H9 (cell line): ENCODE measurements at regions not wholly inside any gene's neighbourhood (a gene's known extent, or its start where the extent isn't known, plus 50 kb on each side); places are given as distances from the start of the nearest gene placed in this dataset.

Source experiments
- DNase-seq: peaks from one replicate; pipeline ENCODE4 v3.0.0-alpha.2; 2017
- H2AFZ ChIP-seq: one replicate; pipeline ENCODE4 v1.6.1; 2013; ENCODE audit warnings: mild to moderate bottlenecking, low read length, control low read depth, moderate library complexity
- H2AK5ac ChIP-seq: 2 replicates; pipeline ENCODE4 v1.6.1; 2013; ENCODE audit warnings: low read length, control low read depth, mixed read lengths; ENCODE audit not compliant: insufficient read length
- H2BK120ac ChIP-seq: one replicate; pipeline ENCODE4 v1.6.1; 2013; ENCODE audit warnings: low read depth, mild to moderate bottlenecking, low read length, control low read depth, inconsistent platforms; ENCODE audit not compliant: poor library complexity, severe bottlenecking
- H2BK12ac ChIP-seq: 2 replicates; pipeline ENCODE4 v1.6.1; 2013; ENCODE audit warnings: low read length, control low read depth, mixed read lengths, low read depth; ENCODE audit not compliant: insufficient read length
- H2BK15ac ChIP-seq: 2 replicates; pipeline ENCODE4 v1.6.1; 2013; ENCODE audit warnings: low read depth, low read length, control low read depth
- H2BK20ac ChIP-seq: one replicate; pipeline ENCODE4 v1.6.1; 2013; ENCODE audit warnings: low read depth, mild to moderate bottlenecking, low read length, control low read depth, inconsistent platforms; ENCODE audit not compliant: poor library complexity, severe bottlenecking
- H2BK5ac ChIP-seq: 2 replicates; pipeline ENCODE4 v1.6.1; 2013; ENCODE audit warnings: low read length, control low read depth, mixed read lengths; ENCODE audit not compliant: insufficient read length
- H3K14ac ChIP-seq: 2 replicates; pipeline ENCODE4 v1.6.1; 2013; ENCODE audit warnings: low read length, control low read depth; ENCODE audit not compliant: insufficient read depth
- H3K18ac ChIP-seq: 2 replicates; pipeline ENCODE4 v1.6.1; 2013; ENCODE audit warnings: low read depth, mild to moderate bottlenecking, mixed read lengths, low read length, control low read depth; ENCODE audit not compliant: insufficient read length
- H3K23ac ChIP-seq: 2 replicates; pipeline ENCODE4 v1.6.1; 2013; ENCODE audit warnings: low read length, control low read depth, mixed read lengths, low read depth; ENCODE audit not compliant: insufficient read length
- H3K23me2 ChIP-seq: 2 replicates; pipeline ENCODE4 v1.6.1; 2013; ENCODE audit warnings: low read depth, mild to moderate bottlenecking, mixed read lengths, low read length, control low read depth; ENCODE audit not compliant: insufficient read length, poor library complexity, severe bottlenecking
- H3K27ac ChIP-seq: 2 replicates; pipeline ENCODE4 v1.5.1; 2013; ENCODE audit warnings: low read length, control low read depth, mixed read lengths, low read depth; ENCODE audit not compliant: insufficient read length
- H3K27me3 ChIP-seq: 2 replicates; pipeline ENCODE4 v1.6.1; 2013; ENCODE audit warnings: low read length, control low read depth, inconsistent platforms; ENCODE audit not compliant: insufficient read depth
- H3K4ac ChIP-seq: 2 replicates; pipeline ENCODE4 v1.6.1; 2013; ENCODE audit warnings: low read depth, mild to moderate bottlenecking, control low read depth, inconsistent platforms, low read length, moderate library complexity
- H3K4me1 ChIP-seq: 2 replicates; pipeline ENCODE4 v1.6.1; 2013; ENCODE audit warnings: low read length, control low read depth, inconsistent platforms; ENCODE audit not compliant: insufficient read depth
- H3K4me2 ChIP-seq: 2 replicates; pipeline ENCODE4 v1.6.1; 2013; ENCODE audit warnings: low read length, control low read depth, mixed read lengths; ENCODE audit not compliant: insufficient read length, insufficient read depth
- H3K56ac ChIP-seq: 2 replicates; pipeline ENCODE4 v1.6.1; 2013; ENCODE audit warnings: low read depth, mild to moderate bottlenecking, mixed read lengths, low read length, control low read depth; ENCODE audit not compliant: insufficient read length
- H3K79me1 ChIP-seq: 2 replicates; pipeline ENCODE4 v1.6.1; 2013; ENCODE audit warnings: low read depth, mild to moderate bottlenecking, moderate library complexity, low read length, control low read depth, inconsistent platforms; ENCODE audit not compliant: insufficient read depth, poor library complexity, severe bottlenecking
- H3K79me2 ChIP-seq: 2 replicates; pipeline ENCODE4 v1.6.1; 2013; ENCODE audit warnings: low read length, control low read depth, inconsistent platforms; ENCODE audit not compliant: insufficient read depth
- H3K9ac ChIP-seq: 2 replicates; pipeline ENCODE4 v1.6.1; 2013; ENCODE audit warnings: low read length, control low read depth, mixed read lengths; ENCODE audit not compliant: insufficient read length; ENCODE audit errors: extremely low read depth
- H3K9me3 ChIP-seq: one replicate; pipeline ENCODE4 v1.6.1; 2013; ENCODE audit warnings: low read depth, low read length, inconsistent platforms; ENCODE audit not compliant: control insufficient read depth
- H3T11ph ChIP-seq: one replicate; pipeline ENCODE4 v1.6.1; 2013; ENCODE audit warnings: mild to moderate bottlenecking, low read length, control low read depth, inconsistent platforms
- H4K20me1 ChIP-seq: one replicate; pipeline ENCODE4 v1.6.1; 2013; ENCODE audit not compliant: control insufficient read depth, insufficient read length, insufficient read depth
- H4K5ac ChIP-seq: 2 replicates; pipeline ENCODE4 v1.6.1; 2013; ENCODE audit warnings: low read depth, mild to moderate bottlenecking, mixed read lengths, low read length, control low read depth; ENCODE audit not compliant: insufficient read length
- H4K8ac ChIP-seq: replicated peaks from 2 replicates; pipeline ENCODE4 v1.6.1; 2013; ENCODE audit warnings: low read length, control low read depth, mixed read lengths, low read depth; ENCODE audit not compliant: insufficient read length
- H4K91ac ChIP-seq: 2 replicates; pipeline ENCODE4 v1.6.1; 2013; ENCODE audit warnings: low read depth, mild to moderate bottlenecking, moderate library complexity, mixed read lengths, low read length, control low read depth; ENCODE audit not compliant: insufficient read length
- H3K27ac Mint-ChIP-seq, 3 experiments: 2 replicates in 2 of 3; 3 replicates in 1 of 3; pipeline ENCODE4 v1.8.0; 2020 to 2021; ENCODE audit warnings: mixed read lengths in 3 of 3, mild to moderate bottlenecking in 1 of 3, moderate library complexity in 1 of 3
- H3K27me3 Mint-ChIP-seq: 2 replicates; pipeline ENCODE4 v1.8.0; 2021; ENCODE audit warnings: low read depth, mild to moderate bottlenecking, moderate library complexity, mixed read lengths
- H3K36me3 Mint-ChIP-seq, 3 experiments: 2 replicates in 2 of 3; 3 replicates in 1 of 3; pipeline ENCODE4 v1.8.0; 2020 to 2021; ENCODE audit warnings: low read depth in 3 of 3, mixed read lengths in 3 of 3; ENCODE audit not compliant: insufficient read depth in 1 of 3
- H3K4me1 Mint-ChIP-seq, 2 experiments: 2 replicates each; pipeline ENCODE4 v1.8.0; 2020; ENCODE audit warnings: mixed read lengths in 2 of 2
- H3K4me3 Mint-ChIP-seq, 2 experiments: 2 replicates in 1 of 2; 3 replicates in 1 of 2; pipeline ENCODE4 v1.8.0; 2020 to 2021; ENCODE audit warnings: mild to moderate bottlenecking in 2 of 2, mixed read lengths in 2 of 2, moderate library complexity in 1 of 2
- H3K9me3 Mint-ChIP-seq, 2 experiments: 2 replicates in 1 of 2; 3 replicates in 1 of 2; pipeline ENCODE4 v1.8.0; 2020; ENCODE audit warnings: mild to moderate bottlenecking in 2 of 2, mixed read lengths in 2 of 2, moderate library complexity in 1 of 2
- WGBS: extraction: QIAGEN DNeasy Blood & Tissue Kit; methylation state at CpG from one replicate; pipeline ENCODE4 v1.1.7; 2013; ENCODE audit warnings: missing lambda C conversion rate, low lambda C conversion rate, mixed read lengths; ENCODE audit not compliant: insufficient read length; ENCODE audit errors: extremely low coverage; 5-methylcytosine and 5-hydroxymethylcytosine counted together
- TF ChIP-seq, protein P1 (sequence below): fragments of 200-600 bp; sonication (generic); conservative IDR thresholded peaks from 3 replicates; pipeline ENCODE4 v1.8.0; 2021; ENCODE audit warnings: antibody characterized with exemption, mild to moderate bottlenecking

DNA sequence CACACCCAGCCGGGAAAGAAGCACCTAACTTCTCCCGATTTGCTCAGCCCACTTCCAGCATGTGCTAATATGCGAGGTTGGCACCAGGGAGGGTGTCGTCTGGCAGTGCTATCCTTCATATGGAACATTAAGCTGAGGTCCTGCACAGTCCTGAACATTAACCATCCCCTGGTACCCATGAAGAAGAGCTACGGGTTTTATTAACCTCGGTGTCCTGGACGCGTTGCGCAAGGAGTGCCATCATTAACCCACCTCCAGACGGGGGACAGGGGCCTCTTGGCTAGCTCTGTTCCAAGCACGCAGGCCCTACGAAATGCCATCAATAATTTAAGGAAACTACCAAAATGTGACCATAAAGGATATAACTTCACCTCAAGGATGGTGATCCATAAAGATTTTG is 193.5 kb downstream of the MAF start:
- TF ChIP-seq, protein P1, sequence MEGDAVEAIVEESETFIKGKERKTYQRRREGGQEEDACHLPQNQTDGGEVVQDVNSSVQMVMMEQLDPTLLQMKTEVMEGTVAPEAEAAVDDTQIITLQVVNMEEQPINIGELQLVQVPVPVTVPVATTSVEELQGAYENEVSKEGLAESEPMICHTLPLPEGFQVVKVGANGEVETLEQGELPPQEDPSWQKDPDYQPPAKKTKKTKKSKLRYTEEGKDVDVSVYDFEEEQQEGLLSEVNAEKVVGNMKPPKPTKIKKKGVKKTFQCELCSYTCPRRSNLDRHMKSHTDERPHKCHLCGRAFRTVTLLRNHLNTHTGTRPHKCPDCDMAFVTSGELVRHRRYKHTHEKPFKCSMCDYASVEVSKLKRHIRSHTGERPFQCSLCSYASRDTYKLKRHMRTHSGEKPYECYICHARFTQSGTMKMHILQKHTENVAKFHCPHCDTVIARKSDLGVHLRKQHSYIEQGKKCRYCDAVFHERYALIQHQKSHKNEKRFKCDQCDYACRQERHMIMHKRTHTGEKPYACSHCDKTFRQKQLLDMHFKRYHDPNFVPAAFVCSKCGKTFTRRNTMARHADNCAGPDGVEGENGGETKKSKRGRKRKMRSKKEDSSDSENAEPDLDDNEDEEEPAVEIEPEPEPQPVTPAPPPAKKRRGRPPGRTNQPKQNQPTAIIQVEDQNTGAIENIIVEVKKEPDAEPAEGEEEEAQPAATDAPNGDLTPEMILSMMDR: no peak
- Histone ChIP-seq H3K4me2 (no peak overlapping the region), H3K56ac (no peak overlapping the region), H3K27ac (no peak overlapping the region), H4K91ac (no peak overlapping the region), H2BK5ac (no peak overlapping the region), H4K5ac (no peak overlapping the region), H2BK120ac (no peak overlapping the region), H3K27me3 (no peaks in the 10 kb centered on the region), H3K23me2 (no peaks in the 10 kb centered on the region), H4K8ac (no peak overlapping the region), H3K23ac (no peak overlapping the region), H3K79me1 (no peaks in the 10 kb centered on the region), H3K9me3 (no peaks in the 10 kb centered on the region), H3K79me2 (no peaks in the 10 kb centered on the region), H2AK5ac (no peak overlapping the region), H3K9ac (no peak overlapping the region), H3K14ac (no peak overlapping the region), H3K4ac (no peak overlapping the region), H3T11ph (no peak overlapping the region), H3K18ac (no peak overlapping the region), H2AFZ (no peak overlapping the region), H4K20me1 (no peaks in the 10 kb centered on the region), H2BK15ac (no peak overlapping the region), H3K4me1 (peaks cover 8% of the 10 kb centered on the region; the same call in 1 of the 2 replicates), H2BK12ac (no peak overlapping the region), H2BK20ac (no peak overlapping the region)
- Mint-ChIP-seq H3K27me3 (peaks cover 9% of the 10 kb centered on the region), H3K9me3 (peaks cover 4 to 8% of the 10 kb centered on the region in 2 experiments; a peak in 3 of 5 replicates), H3K4me3 (no peak overlapping the region), H3K36me3 (peaks cover 2 to 9% (median 3%) of the 10 kb centered on the region in 3 experiments; a peak in 4 of 7 replicates), H3K4me1 (peaks cover 28 to 29% of the 10 kb centered on the region in 2 experiments), H3K27ac (no peak overlapping the region)
- no CpG with 5 or more reads among the region's 12 CpGs for WGBS
- no peak for DNase-seq
